HG03520 (cell line): ENCODE measurements at regions not wholly inside any gene's neighbourhood (a gene's known extent, or its start where the extent isn't known, plus 50 kb on each side); places are given as distances from the start of the nearest gene placed in this dataset.
"Not testable (repeated sequence)": the region's sequence is repeated elsewhere in the genome, so short reads cannot be mapped to it uniquely, and the experiment has no call there.

Experiments
- ATAC-seq: cut with Tn5 transposase; IDR thresholded peaks from one replicate; pipeline ENCODE4 v1.9.1; 2021; ENCODE audit warnings: mild to moderate bottlenecking, moderate library complexity; ENCODE audit not compliant: unreplicated experiment

GRCh38 chr2:122041455-122041854, 286.0 kb downstream of the TSN start:
- ATAC-seq, result no peak

GRCh38 chr2:122051659-122052058, 296.2 kb downstream of the TSN start:
- not testable (repeated sequence) for ATAC-seq

GRCh38 chr2:122055521-122055931, 300.1 kb downstream of the TSN start:
- no peak for ATAC-seq

GRCh38 chr2:122056853-122057252, 301.4 kb downstream of the TSN start:
- no peak for ATAC-seq

GRCh38 chr2:122061206-122061605, 305.8 kb downstream of the TSN start:
- ATAC-seq, result no peak

- no peak for ATAC-seq
Measured at GRCh38 chr2:122061831-122062230, 306.4 kb downstream of the TSN start.

GRCh38 chr2:122062506-122062905, 307.1 kb downstream of the TSN start:
- ATAC-seq, result no peak

- no peak for ATAC-seq
Measured at GRCh38 chr2:122063716-122064115, 308.3 kb downstream of the TSN start.

- ATAC-seq, result no peak
Measured at GRCh38 chr2:122070241-122070731, 314.8 kb downstream of the TSN start.

- no peak for ATAC-seq
Measured at GRCh38 chr2:122072666-122073065, 317.2 kb downstream of the TSN start.

- no peak for ATAC-seq
Measured at GRCh38 chr2:122074201-122074600, 318.8 kb downstream of the TSN start.

- no peak for ATAC-seq
Measured at GRCh38 chr2:122075381-122075780, 319.9 kb downstream of the TSN start.

- no peak for ATAC-seq
Measured at GRCh38 chr2:122077114-122077513, 321.7 kb downstream of the TSN start.

GRCh38 chr2:122077771-122078170, 322.3 kb downstream of the TSN start:
- no peak for ATAC-seq

GRCh38 chr2:122078451-122078850, 323.0 kb downstream of the TSN start:
- ATAC-seq, result no peak

GRCh38 chr2:122079844-122080243, 324.4 kb downstream of the TSN start:
- no peak for ATAC-seq

GRCh38 chr2:122080316-122080715, 324.9 kb downstream of the TSN start:
- no peak for ATAC-seq

GRCh38 chr2:122080871-122081270, 325.4 kb downstream of the TSN start:
- ATAC-seq, result no peak

- ATAC-seq, result no peak
Measured at GRCh38 chr2:122081751-122082150, 326.3 kb downstream of the TSN start.

GRCh38 chr2:122083256-122084048, 328.0 kb downstream of the TSN start:
- ATAC-seq, result no peak

GRCh38 chr2:122085672-122086071, 330.2 kb downstream of the TSN start:
- not testable (repeated sequence) for ATAC-seq

- ATAC-seq, result no peak
Measured at GRCh38 chr2:122094557-122094956, 339.1 kb downstream of the TSN start.

- no peak for ATAC-seq
Measured at GRCh38 chr2:122096761-122097160, 341.3 kb downstream of the TSN start.
